Cerebellar nuclear complex (tissue), 1 donor: ENCODE measurements at regions not wholly inside any gene's neighbourhood (a gene's known extent, or its start where the extent isn't known, plus 50 kb on each side); places are given as distances from the start of the nearest gene placed in this dataset.

ENCODE experiments used
- DNase-seq, 2 experiments: peaks; one replicate each; lab custom pipeline; 2025; lab: John Stamatoyannopoulos, UW

GRCh38 chr2:239470151-239470900 is 69.5 kb upstream of the HDAC4 start:
- no peak for DNase-seq

DNA sequence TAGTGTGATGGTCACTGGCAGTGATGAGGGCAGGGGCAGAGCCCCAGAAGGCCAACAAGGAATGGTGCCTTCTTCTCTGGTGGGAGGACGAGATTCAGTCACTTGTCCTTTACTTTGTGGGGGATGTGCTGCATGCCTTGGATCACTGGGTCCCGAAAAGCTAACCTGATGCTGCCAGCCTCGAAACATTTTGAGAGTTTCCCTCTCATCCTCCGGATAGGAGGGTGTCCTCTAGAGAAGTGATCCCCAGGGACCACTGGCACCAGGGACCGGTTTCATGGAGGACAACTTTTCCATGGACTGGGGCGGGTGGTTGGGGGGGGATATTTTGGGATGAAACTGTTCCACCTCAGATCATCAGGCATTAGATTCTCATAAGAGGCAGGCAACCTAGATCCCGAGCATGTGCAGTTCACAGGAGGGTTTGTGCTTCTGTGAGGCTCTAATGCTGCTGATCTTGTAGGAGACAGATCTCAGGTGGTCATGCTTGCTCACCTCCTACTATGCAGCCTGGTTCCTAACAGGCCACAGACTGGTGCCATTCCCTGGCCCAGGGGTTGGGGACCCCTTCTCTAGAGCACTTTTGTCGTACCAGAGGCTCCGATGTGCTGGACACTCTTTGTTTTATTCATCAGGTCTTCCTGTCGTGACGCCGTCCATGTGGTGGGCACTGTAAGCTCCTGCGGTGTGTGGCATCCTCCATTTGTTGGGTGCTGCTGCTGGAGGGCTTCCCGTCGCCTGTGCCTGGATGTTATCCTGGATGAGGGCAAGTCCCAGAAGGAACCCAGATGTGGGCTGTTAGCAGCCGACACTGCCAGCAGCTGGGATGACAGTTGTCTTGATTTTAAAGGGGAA is 68.5 kb upstream of the HDAC4 start:
- no peak for DNase-seq

GRCh38 chr2:239468491-239469105 is 67.8 kb upstream of the HDAC4 start:
- no peak for DNase-seq

- DNase-seq, result no peak
Measured at GRCh38 chr2:239467956-239468490, 67.2 kb upstream of the HDAC4 start.

DNA sequence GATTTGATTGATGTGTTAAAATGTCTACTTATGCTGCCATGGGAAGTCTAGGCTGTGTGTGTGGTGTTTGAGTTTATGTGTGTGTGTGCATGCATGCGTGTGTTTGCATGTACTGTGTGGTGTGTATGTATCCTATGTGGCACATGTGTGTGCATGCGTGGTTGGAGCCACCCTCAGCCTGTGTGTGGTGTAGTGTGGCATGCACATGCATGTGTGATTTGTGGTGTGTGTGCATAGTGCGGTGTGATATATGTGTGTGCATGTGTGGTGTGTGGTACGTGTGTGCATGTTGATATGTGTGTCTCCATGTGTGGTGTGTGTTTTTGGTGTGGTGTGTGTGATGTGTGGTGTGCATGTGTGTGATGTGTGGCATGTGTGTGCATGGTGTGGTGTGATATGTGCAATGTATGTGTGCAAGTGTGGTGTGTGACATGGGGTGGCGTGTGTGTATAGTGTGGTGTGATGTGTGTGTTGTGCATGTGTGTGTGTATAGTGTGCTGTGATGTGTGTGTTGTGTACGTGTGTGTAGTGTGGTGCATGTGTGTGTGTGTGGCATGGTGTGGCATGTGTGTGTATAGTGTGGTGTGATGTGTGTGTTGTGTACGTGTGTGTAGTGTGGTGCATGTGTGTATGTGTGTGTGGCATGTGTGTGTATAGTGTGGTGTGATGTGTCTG is 66.6 kb upstream of the HDAC4 start:
- DNase-seq, result no peak

GRCh38 chr2:239466755-239467271 is 66.0 kb upstream of the HDAC4 start:
- DNase-seq, result no peak

DNA sequence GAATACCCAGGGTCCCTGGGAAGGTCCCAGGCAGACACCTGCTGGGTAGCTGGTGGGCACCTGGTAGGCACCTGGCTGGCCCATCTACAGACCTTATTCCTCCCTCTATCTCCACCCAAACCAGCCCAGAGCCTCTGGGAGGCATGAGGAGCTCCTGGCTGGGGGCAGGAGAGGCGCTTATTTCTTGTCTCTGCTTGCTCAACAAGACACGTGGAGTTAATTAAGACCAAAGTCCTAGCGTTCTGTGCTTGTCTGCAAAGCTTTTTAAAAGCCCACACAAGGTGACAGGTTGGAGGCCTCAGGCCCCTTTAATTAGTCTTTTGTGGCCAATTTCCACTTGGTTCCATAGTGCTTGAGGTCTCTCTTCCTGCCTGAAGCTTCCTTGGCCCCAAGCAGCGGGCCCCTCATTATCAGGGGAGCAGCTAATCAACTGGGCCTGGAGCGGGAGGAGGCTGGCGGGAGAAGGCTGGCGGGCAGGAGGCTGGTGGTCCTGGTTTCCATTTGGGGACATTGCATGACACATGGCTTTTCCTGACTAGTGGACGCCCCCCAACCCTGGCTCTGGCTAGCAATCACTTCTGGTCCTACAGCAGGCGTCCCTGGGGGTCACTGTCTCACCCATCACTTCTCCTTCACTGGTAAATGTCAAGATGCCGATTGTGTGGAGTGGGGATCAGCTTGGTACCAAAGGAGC is 65.4 kb upstream of the HDAC4 start:
- DNase-seq, result no peak

GRCh38 chr2:239465017-239466001 is 64.5 kb upstream of the HDAC4 start:
- DNase-seq, result no peak

- DNase-seq, result no peak
Measured at GRCh38 chr2:239464166-239465016, 63.6 kb upstream of the HDAC4 start.

DNA sequence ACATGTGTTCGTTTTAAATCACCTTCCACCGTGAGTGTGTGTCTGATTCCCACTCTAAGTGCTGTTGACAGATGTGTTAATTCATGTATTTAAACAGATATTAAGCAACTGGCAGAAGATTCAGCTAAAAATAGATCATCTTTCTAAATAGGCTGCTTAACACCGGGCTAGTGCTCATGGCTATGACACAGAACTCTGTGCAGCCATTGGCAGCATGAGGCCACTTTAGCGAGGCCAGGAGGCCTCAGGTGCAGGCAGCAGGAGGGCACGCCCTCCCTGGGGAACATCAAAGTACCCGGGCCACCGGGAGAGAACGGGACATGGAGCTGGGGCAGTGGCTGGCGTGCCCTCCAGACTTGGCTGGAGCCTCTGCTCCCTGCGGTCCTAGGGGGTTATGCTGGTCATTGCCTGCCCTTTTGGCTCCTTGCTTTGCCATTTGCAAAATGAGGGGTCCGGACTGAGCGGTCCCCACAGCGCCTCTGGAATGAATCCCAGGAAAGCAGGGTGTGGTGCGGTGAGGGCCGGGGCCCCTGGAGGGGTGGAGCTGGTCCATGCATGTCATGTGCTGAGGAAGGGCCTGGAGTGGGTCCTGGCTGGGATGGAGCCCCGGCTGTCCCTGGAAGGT is 62.8 kb upstream of the HDAC4 start:
- DNase-seq, result no peak

DNA sequence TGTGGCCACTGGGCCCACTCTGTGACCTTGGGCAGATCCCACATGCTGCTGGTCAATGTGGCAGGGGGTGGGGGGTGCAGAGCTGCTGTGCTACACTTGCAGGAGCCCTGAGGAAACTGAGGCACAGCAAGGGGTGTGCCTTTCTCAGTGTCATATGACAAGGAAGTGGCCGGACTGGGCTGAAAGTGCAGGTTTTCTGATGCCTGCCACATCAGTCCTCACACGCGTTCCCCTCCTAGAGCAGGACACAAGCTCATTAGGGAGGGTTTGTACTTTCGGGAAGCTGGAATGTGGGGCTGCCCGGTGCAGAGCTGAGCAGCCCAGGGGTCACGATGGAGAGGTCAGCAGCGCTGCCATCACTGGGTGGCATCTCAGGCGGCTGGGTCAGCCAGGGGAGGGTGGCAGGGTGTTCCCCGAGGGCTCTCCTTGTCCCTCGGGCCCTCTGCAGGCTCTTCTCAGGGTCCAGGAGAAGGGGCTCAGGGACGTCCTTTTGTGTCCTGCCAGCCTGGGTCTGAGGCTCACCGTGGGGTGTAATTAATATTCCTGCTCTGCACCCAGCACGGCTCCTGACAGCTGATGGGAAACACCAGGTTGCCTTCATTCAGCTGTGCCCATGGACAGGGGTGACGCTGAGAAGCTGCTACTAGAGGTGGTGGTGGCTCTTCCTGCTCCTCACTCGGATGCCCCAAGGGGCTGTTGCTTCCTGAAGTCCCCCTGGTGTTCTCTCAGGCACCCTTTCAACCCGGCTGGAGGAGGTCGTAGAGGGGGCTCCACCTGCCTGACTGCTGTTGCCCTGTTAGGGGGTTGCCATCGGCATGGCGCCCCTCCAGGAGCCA is 62.1 kb upstream of the HDAC4 start:
- DNase-seq, result no peak

- DNase-seq, result no peak
Measured at GRCh38 chr2:239462191-239462515, 61.3 kb upstream of the HDAC4 start.

DNA sequence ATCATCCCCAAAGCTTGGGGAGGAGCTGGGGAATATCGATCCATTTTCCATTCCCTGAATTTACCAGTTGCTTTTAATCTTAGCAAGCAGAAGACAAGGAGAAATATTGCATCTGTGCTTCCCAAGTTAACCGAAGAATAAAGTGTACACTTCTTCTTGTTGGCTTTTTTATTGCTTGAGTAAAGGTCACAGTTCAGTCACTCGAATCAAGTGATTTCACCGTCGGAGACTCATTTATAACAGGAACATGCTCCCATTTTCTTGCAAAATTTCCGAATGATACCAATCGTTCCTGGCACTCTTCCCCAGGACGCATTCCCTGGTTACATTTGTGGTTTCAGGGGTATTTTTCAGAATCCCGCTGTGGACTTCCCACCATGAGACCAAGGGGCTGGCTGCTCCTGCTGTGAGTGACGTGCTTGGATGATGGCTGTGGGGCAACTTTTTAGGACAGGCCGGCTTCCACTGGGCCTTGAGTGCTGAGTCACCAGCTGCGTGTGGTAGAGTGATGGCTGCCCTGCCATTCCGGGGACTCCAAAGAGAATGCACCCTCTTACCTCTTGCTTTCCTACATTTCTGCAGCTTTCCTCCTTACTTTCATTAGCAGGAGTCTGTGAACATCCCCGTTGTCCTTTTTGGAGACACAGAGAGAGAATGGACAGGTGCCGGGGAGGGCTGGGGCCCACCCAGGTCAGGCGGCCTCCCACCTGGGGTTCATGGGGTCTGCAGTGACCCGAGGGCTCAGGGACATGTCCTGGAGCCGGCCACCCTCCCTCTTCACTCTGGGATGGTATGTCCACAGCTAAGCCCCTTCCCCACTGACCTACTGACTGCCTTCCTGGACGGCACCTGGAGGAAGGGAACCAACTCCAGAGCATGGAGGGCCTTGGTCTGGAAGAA is 60.7 kb upstream of the HDAC4 start:
- no peak for DNase-seq

- no peak for DNase-seq
Measured at GRCh38 chr2:239460780-239461179, 60.0 kb upstream of the HDAC4 start.

DNA sequence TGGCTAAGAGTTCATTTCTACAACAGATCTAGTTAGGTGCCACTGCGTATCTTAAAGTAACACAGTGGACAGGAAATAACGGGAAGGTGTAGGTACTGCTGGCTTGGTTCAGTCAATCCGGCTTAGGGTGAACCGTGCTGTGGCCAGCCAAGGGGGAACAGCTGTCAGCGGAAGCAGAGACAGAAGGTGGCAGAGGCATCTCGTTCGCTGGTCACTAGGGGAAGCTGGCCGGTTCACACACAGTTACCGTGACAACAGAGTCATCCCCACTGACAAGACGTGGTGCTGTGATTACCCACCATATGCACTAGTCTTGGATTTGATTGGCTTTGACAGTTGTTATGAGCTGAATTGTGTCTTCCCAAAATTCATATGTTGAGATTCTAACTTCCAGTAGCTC is 58.8 kb upstream of the HDAC4 start:
- DNase-seq, result no peak

GRCh38 chr2:239459056-239459455 is 58.2 kb upstream of the HDAC4 start:
- DNase-seq, result no peak
